RWPE1 (cell line): ENCODE measurements at regions not wholly inside any gene's neighbourhood (a gene's known extent, or its start where the extent isn't known, plus 50 kb on each side); places are given as distances from the start of the nearest gene placed in this dataset.
"Not testable (repeated sequence)": the region's sequence is repeated elsewhere in the genome, so short reads cannot be mapped to it uniquely, and the experiment has no call there.

Source experiments
- CTCF ChIA-PET: fragments of 350-600 bp; sonication (Branson Sonifier 250); formaldehyde crosslinking; extraction: SDS; loops from one replicate; lab custom pipeline; 2021; lab: Yijun Ruan, JAX
- POLR2A ChIA-PET: fragments of 400-600 bp; formaldehyde crosslinking; extraction: SDS; loops from one replicate; lab custom pipeline; 2020; ENCODE audit warnings: antibody characterized with exemption; ENCODE audit not compliant: low non-redundant PET; lab: Yijun Ruan, JAX
- DNase-seq: peaks from one replicate; pipeline ENCODE4 v3.0.0; 2012; ENCODE audit warnings: low spot score
- H3K27ac ChIP-seq: fragments of 450-650 bp; 2 replicates; pipeline ENCODE4 v1.5.1; 2017
- TF ChIP-seq, protein P1 (sequence below): fragments of 450-650 bp; conservative IDR thresholded peaks from 2 replicates; pipeline ENCODE4 v1.5.1; 2017; ENCODE audit warnings: low read depth, mild to moderate bottlenecking

DNA sequence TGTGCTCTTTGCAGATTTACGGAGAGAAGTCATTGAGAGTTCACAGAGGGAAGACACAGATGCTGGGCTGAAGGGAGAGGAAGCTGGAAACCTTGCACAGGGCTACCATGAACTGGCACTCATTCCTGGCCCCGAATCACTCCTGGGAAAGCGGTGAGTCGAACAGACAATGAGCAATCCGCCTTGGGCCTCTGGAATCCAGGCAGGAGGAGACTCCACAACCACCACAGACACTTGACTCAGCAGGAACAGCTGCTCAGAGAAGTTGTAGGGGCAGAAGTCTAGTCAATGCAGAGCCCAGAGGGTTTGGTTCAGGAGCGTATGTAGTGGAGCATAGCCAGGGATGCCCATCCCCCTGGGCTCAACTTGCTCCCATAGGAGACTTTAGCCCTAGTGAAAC lies 62.8 kb upstream of the GRIA3 start:
- TF ChIP-seq, protein P1, sequence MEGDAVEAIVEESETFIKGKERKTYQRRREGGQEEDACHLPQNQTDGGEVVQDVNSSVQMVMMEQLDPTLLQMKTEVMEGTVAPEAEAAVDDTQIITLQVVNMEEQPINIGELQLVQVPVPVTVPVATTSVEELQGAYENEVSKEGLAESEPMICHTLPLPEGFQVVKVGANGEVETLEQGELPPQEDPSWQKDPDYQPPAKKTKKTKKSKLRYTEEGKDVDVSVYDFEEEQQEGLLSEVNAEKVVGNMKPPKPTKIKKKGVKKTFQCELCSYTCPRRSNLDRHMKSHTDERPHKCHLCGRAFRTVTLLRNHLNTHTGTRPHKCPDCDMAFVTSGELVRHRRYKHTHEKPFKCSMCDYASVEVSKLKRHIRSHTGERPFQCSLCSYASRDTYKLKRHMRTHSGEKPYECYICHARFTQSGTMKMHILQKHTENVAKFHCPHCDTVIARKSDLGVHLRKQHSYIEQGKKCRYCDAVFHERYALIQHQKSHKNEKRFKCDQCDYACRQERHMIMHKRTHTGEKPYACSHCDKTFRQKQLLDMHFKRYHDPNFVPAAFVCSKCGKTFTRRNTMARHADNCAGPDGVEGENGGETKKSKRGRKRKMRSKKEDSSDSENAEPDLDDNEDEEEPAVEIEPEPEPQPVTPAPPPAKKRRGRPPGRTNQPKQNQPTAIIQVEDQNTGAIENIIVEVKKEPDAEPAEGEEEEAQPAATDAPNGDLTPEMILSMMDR, result no peak
- DNase-seq, result no peak
- ChIA-PET POLR2A (no interaction called here), CTCF (no interaction called here)
- H3K27ac ChIP-seq, result no peak overlapping the region

DNA sequence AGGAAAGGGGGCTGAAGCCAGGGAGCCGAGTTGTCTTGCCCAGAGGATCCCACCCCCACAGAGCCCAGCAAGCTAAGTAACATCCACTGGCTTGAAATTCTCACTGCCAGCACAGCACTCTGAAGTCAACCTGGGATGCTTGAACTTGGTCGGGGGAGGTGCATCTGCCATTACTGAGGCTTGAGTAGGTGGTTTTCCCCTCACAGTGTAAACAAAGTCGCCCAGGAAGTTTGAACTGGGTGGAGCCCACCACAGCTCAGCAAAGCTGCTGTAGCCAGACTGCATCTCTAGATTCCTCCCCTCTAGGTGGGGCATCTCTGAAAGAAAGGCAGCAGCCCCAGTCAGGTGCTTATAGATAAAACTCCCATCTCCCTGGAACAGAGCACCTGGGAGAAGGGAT lies 54.3 kb upstream of the GRIA3 start:
- CTCF ChIA-PET, POLR2A ChIA-PET, DNase-seq, H3K27ac ChIP-seq: not testable (repeated sequence)
